GM18951 (cell line): ENCODE measurements at regions not wholly inside any gene's neighbourhood (a gene's known extent, or its start where the extent isn't known, plus 50 kb on each side); places are given as distances from the start of the nearest gene placed in this dataset.
"Not testable (repeated sequence)": the region's sequence is repeated elsewhere in the genome, so short reads cannot be mapped to it uniquely, and the experiment has no call there.

Source experiments
- POLR2A ChIP-seq: IDR thresholded peaks from 4 replicates; pipeline ENCODE4 v1.6.1; 2011; ENCODE audit warnings: mild to moderate bottlenecking; ENCODE audit not compliant: insufficient read length, insufficient read depth; ENCODE audit errors: extremely low read depth
- in situ Hi-C: fragments of 300-500 bp; cut with MboI; formaldehyde crosslinking; loops from one replicate; pipeline ENCODE4 v1.12.0; 2022; ENCODE audit warnings: low sequenced_read_pairs, mixed read lengths, inconsistent platforms; ENCODE audit not compliant: unreplicated experiment

DNA sequence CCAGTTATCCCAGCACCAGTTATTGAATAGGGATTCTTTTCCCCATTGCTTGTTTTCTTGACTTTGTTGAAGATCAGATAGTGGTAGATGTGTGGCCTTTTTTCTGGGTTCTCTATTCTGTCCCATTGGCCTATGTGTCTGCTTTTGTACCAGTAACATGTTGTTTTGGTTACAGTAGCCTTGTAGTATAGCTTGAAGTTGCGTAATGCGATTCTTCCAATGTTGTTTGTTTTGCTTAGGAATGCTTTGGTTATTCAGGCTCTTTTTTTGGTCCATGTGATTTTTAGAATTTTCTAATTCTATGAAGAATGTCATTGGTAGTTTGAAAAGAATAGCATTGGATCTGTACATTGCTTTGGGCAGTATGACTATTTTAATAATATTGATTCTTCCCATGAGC lies 94.3 kb upstream of the CHMP2B start:
- TF ChIP-seq POLR2A = no peak
- in situ Hi-C loops = no loop called here

DNA sequence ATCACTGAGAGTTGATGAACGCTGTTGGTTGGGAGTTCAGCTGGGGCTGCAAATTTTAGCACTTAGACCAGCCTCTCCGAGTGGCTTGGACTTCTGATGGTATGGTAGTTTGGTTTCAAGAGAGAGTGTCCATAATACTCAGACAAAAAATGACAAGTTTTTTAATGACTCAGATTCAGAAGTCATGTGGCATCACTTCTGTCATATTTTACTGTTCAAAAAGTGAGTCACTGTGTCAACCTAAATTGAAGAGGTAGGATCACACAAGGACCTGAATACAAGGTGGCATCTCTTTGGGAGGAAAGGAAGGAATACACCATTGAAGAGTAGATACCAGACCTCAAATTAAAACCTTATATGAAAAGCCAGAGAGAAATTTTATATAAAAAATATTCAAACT lies 99.1 kb upstream of the CHMP2B start:
- in situ Hi-C loops = no loop called here
- no peak for TF ChIP-seq POLR2A

GRCh38 chr3:87127281-87127680 lies 99.8 kb upstream of the CHMP2B start:
- no peak for TF ChIP-seq POLR2A

GRCh38 chr3:87126321-87126720 lies 100.8 kb upstream of the CHMP2B start:
- TF ChIP-seq POLR2A = no peak
- in situ Hi-C loops = no loop called here

More at GRCh38 chr3:87127281-87127680, 99.8 kb upstream of the CHMP2B start:
- in situ Hi-C loops = no loop called here

GRCh38 chr3:87125116-87125515 lies 102.0 kb upstream of the CHMP2B start:
- no peak for TF ChIP-seq POLR2A
- in situ Hi-C loops = no loop called here

DNA sequence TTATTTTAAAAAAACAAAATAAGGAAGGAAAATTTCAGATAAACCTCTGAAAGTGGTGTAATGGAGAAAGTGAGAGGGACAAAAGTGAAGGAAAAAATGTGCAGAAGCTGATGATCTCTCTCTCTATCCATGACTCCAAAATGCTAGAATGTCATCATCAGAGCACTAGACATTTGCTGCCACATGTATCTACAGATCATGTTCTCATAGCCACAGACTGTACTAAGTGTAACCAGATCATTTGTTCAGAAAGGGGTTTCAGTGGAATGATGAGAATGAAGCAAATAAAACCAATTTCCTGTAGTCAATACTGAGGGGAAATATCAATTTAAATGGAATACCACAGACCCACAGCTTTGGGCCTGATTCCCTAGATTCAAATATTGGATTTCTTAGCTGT lies 104.3 kb upstream of the CHMP2B start:
- no peak for TF ChIP-seq POLR2A
- in situ Hi-C loops = no loop called here

- in situ Hi-C loops = no loop called here
- no peak for TF ChIP-seq POLR2A
Measured at GRCh38 chr3:87121856-87122255, 105.3 kb upstream of the CHMP2B start.

GRCh38 chr3:87120881-87121280 lies 106.2 kb upstream of the CHMP2B start:
- in situ Hi-C loops = no loop called here
- TF ChIP-seq POLR2A = no peak

DNA sequence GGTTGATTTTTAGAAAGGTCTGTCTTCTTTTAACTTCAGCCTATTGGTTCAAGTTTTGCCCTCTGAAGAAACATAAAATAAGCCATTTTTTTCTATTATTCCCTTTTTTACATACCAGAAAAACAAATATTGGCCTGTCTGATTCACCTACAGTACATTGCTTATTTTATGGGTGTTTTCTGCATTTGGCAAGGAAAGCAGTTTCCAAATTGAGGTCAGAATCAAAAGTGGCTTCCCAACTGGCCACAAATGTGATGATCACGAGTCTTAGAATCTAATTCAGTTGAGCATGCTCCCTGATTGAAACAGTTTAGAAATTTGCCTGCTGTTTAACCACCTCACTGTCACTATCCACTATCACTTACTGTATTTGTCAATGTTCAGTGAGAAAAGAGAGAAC lies 106.9 kb upstream of the CHMP2B start:
- in situ Hi-C loops = no loop called here
- no peak for TF ChIP-seq POLR2A

DNA sequence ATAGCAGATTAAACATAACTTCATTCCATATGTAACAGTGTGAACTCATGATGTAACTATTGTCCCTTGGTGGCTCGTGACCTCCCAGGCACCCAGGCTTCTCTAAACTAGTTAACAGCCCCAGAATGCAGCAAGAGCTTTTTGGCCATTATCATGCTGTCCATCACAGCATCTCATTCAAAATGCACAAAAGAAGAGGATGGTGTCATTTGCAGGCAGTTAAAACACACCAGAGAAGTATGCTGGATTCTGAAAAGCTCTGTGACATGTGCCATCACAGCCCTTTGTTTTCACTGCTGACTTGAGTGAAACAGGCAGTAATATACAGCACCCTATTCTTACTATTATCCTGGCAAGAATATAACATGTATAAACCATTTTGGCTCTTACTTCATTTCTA lies 117.6 kb upstream of the CHMP2B start:
- in situ Hi-C loops = no loop called here
- TF ChIP-seq POLR2A = no peak

DNA sequence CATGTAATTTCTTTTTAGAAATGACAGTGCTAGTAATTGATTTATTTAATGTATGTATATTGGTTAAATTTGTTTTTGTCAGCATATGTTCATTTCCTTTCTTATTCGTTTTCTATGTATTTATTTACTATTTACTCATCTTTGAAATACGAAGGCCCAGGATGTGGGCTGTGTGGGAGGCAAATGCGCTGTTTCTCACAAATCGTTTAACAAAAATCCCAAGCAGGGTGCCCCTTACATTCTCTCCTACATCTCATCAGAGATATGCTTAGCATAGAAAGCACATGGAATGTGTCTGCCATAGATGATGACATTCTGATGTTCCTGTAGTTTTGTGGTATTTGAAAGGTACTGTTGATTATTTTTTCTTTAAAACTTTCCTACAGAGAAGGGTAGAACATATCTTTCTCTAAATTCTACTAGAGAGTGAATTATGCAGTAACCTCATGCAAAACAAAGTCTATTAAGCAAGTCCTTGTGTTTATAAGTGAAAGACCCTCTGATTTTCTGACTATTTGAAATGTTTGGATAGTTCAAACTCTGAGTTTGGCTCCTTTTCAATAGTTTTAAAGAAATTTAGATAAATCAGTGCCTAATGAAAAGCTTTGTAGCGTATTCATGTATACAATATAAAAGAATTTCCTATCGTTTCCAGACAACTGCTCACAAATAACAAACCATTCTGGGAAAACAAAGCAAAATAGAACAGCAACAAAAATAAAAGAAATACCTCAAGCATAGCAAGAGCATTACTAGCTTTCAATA lies 111.1 kb upstream of the VGLL3 start:
- no peak for TF ChIP-seq POLR2A
- in situ Hi-C loops = no loop called here

DNA sequence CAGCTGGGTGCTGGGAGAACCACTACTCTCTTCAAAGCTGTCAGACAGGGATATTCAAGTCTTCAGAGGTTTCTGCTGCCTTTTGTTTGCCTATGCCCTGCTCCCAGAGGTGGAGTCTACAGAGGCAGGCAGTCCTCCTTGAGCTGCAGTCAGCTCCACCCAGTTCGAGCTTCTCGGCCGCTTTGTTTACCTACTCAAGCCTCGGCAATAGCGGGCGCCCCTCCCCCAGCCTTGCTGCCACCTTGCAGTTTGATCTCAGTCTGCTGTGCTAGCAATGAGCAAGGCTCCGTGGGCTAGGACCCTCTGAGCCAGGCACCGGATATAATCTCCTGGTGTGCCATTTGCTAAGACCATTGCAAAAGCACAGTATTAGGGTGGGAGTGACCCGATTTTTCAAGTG lies 106.8 kb upstream of the VGLL3 start:
- in situ Hi-C loops = not testable (repeated sequence)

DNA sequence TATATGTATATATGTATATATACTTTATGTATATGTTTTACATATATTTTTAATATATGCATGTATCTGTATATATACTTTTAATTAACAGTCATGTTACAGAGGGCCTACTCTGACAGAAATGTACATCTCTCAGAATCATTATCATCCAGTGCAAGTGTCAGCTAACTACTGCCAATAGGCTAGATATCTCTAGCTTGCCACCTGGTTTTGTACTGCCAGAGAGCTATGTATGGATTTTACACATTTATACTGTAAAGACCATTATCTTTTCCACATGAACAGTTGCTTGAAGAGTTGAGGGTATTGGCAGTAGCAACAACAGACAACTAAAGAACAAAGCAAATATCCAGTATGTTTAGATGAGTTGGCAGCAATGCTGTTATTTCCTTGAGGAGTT lies 99.7 kb upstream of the VGLL3 start:
- in situ Hi-C loops = no loop called here
- no peak for TF ChIP-seq POLR2A

GRCh38 chr3:87088993-87089841 lies 98.3 kb upstream of the VGLL3 start:
- in situ Hi-C loops = no loop called here
- TF ChIP-seq POLR2A = peak; percentile 20
